HEK293T (cell line): ENCODE measurements at regions not wholly inside any gene's neighbourhood (a gene's known extent, or its start where the extent isn't known, plus 50 kb on each side); places are given as distances from the start of the nearest gene placed in this dataset.

Experiments used
- CTCF ChIA-PET: fragments of 350-600 bp; formaldehyde crosslinking; extraction: SDS; loops from one replicate; lab custom pipeline; 2021; ENCODE audit warnings: antibody characterized with exemption, inconsistent platforms; lab: Yijun Ruan, JAX
- POLR2A ChIA-PET: fragments of 350-600 bp; formaldehyde crosslinking; extraction: SDS; loops from one replicate; lab custom pipeline; 2020; ENCODE audit warnings: antibody characterized with exemption, inconsistent platforms; lab: Yijun Ruan, JAX
- DNase-seq: peaks from one replicate; pipeline ENCODE4 v3.0.0; 2012; ENCODE audit warnings: mixed read lengths; ENCODE audit errors: extremely low spot score
- ARNT ChIP-seq: fragments of 450-650 bp; IDR thresholded peaks from 2 replicates; pipeline ENCODE4 v1.6.1; 2017; ENCODE audit warnings: mild to moderate bottlenecking
- BHLHE40 ChIP-seq: fragments of 450-650 bp; IDR thresholded peaks from 2 replicates; pipeline ENCODE4 v1.6.1; 2016; ENCODE audit warnings: mild to moderate bottlenecking, moderate library complexity, borderline replicate concordance
- CTBP1 ChIP-seq: fragments of 450-650 bp; IDR thresholded peaks from 2 replicates; pipeline ENCODE4 v1.6.1; 2016; ENCODE audit warnings: borderline replicate concordance
- ELF4 ChIP-seq: fragments of 450-650 bp; IDR thresholded peaks from 2 replicates; pipeline ENCODE4 v1.6.1; 2017; ENCODE audit warnings: antibody characterized with exemption
- FOXA1 ChIP-seq: fragments of 450-650 bp; IDR thresholded peaks from 2 replicates; pipeline ENCODE4 v1.6.1; 2016; ENCODE audit warnings: mild to moderate bottlenecking
- FOXK2 ChIP-seq: fragments of 450-650 bp; IDR thresholded peaks from 2 replicates; pipeline ENCODE4 v1.6.1; 2016; ENCODE audit warnings: mild to moderate bottlenecking
- FOXM1 ChIP-seq: fragments of 450-650 bp; IDR thresholded peaks from 2 replicates; pipeline ENCODE4 v1.6.1; 2017; ENCODE audit warnings: mild to moderate bottlenecking, borderline replicate concordance
- HDGF ChIP-seq: fragments of 450-650 bp; IDR thresholded peaks from 2 replicates; pipeline ENCODE4 v1.6.1; 2017; ENCODE audit warnings: antibody characterized with exemption, borderline replicate concordance
- L3MBTL2 ChIP-seq: fragments of 450-650 bp; conservative IDR thresholded peaks from 2 replicates; pipeline ENCODE4 v1.6.1; 2016; ENCODE audit warnings: mild to moderate bottlenecking
- LEF1 ChIP-seq: fragments of 450-650 bp; IDR thresholded peaks from 2 replicates; pipeline ENCODE4 v1.6.1; 2017; ENCODE audit warnings: mild to moderate bottlenecking, borderline replicate concordance
- NFRKB ChIP-seq: fragments of 450-650 bp; IDR thresholded peaks from 2 replicates; pipeline ENCODE4 v1.6.1; 2016; ENCODE audit warnings: mild to moderate bottlenecking, moderate library complexity
- PKNOX1 ChIP-seq: fragments of 450-650 bp; IDR thresholded peaks from 2 replicates; pipeline ENCODE4 v1.6.1; 2016
- SP1 ChIP-seq: fragments of 450-650 bp; IDR thresholded peaks from 2 replicates; pipeline ENCODE4 v1.6.1; 2017
- SUZ12 ChIP-seq: fragments of 450-650 bp; IDR thresholded peaks from 2 replicates; pipeline ENCODE4 v1.6.1; 2016; ENCODE audit warnings: mild to moderate bottlenecking
- TARDBP ChIP-seq: fragments of 450-650 bp; IDR thresholded peaks from 2 replicates; pipeline ENCODE4 v1.6.1; 2016
- ZNF384 ChIP-seq: fragments of 450-650 bp; IDR thresholded peaks from 2 replicates; pipeline ENCODE4 v1.6.1; 2016

GRCh38 chr18:4801151-4801550, 346.0 kb upstream of the DLGAP1 start:
- no peak for DNase-seq
- TF ChIP-seq CTBP1 (no peak), FOXA1 (no peak)

GRCh38 chr18:4797002-4797685, 342.0 kb upstream of the DLGAP1 start:
- CTCF ChIA-PET: no interaction called here

More at GRCh38 chr18:4801151-4801550, 346.0 kb upstream of the DLGAP1 start:
- POLR2A ChIA-PET: no interaction called here
- CTCF ChIA-PET: no interaction called here

GRCh38 chr18:4789506-4789905, 334.4 kb upstream of the DLGAP1 start:
- POLR2A ChIA-PET: no interaction called here

More at GRCh38 chr18:4797002-4797685, 342.0 kb upstream of the DLGAP1 start:
- no peak for DNase-seq
- no peak for TF ChIP-seq ARNT
- no peak for TF ChIP-seq BHLHE40
- TF ChIP-seq TARDBP: no peak
- TF ChIP-seq FOXM1: no peak
- TF ChIP-seq HDGF: no peak
- no peak for TF ChIP-seq NFRKB
- TF ChIP-seq L3MBTL2: no peak
- no peak for TF ChIP-seq ZNF384
- TF ChIP-seq SP1: no peak
- no peak for TF ChIP-seq PKNOX1
- no peak for TF ChIP-seq SUZ12
- no peak for TF ChIP-seq CTBP1
- TF ChIP-seq ELF4: no peak
- TF ChIP-seq FOXA1: no peak
- no peak for TF ChIP-seq FOXK2
- TF ChIP-seq LEF1: no peak
- POLR2A ChIA-PET: no interaction called here

GRCh38 chr18:4781873-4782272, 326.8 kb upstream of the DLGAP1 start:
- CTCF ChIA-PET: no interaction called here
- POLR2A ChIA-PET: no interaction called here
- DNase-seq: no peak
- TF ChIP-seq HDGF: no peak
- no peak for TF ChIP-seq L3MBTL2
- no peak for TF ChIP-seq SUZ12
- TF ChIP-seq SP1: no peak
- no peak for TF ChIP-seq BHLHE40
- no peak for TF ChIP-seq NFRKB
- no peak for TF ChIP-seq PKNOX1
- no peak for TF ChIP-seq FOXK2
- no peak for TF ChIP-seq LEF1
- TF ChIP-seq FOXM1: no peak
- TF ChIP-seq ELF4: no peak
- no peak for TF ChIP-seq CTBP1
- TF ChIP-seq FOXA1: no peak

More at GRCh38 chr18:4789506-4789905, 334.4 kb upstream of the DLGAP1 start:
- CTCF ChIA-PET: no interaction called here
- DNase-seq: no peak
- TF ChIP-seq FOXA1 (no peak), SP1 (no peak), TARDBP (no peak), FOXM1 (no peak), BHLHE40 (no peak), ARNT (no peak), ZNF384 (no peak), ELF4 (no peak), PKNOX1 (no peak), NFRKB (no peak), SUZ12 (no peak), LEF1 (no peak), FOXK2 (no peak), HDGF (no peak), CTBP1 (no peak), L3MBTL2 (no peak)

- TF ChIP-seq LEF1 (no peak), BHLHE40 (no peak), SP1 (no peak), ELF4 (no peak), PKNOX1 (no peak), FOXK2 (no peak), ZNF384 (no peak), FOXM1 (no peak), HDGF (no peak), CTBP1 (no peak), NFRKB (no peak), SUZ12 (no peak)
- ChIA-PET POLR2A (no interaction called here), CTCF (no interaction called here)
- no peak for DNase-seq
Measured at GRCh38 chr18:4765401-4765800, 310.3 kb upstream of the DLGAP1 start.
